C1 segment of cervical spinal cord (tissue), 14 donors: ENCODE measurements at regions not wholly inside any gene's neighbourhood (a gene's known extent, or its start where the extent isn't known, plus 50 kb on each side); places are given as distances from the start of the nearest gene placed in this dataset.

Experiments used
- DNase-seq, 14 donors: peaks; one replicate each; lab custom pipeline; 2025; lab: John Stamatoyannopoulos, UW

- no peak for DNase-seq
These were observed 230.8 kb upstream of the CST7 start for GRCh38 chr20:24718277-24718676.

GRCh38 chr20:24718696-24719095, 230.4 kb upstream of the CST7 start:
- peak in 1 of 14 donors; percentile 84 for DNase-seq

GRCh38 chr20:24720957-24721356, 228.1 kb upstream of the CST7 start:
- DNase-seq: peak in 2 of 14 donors; percentile 40 to 95

DNA sequence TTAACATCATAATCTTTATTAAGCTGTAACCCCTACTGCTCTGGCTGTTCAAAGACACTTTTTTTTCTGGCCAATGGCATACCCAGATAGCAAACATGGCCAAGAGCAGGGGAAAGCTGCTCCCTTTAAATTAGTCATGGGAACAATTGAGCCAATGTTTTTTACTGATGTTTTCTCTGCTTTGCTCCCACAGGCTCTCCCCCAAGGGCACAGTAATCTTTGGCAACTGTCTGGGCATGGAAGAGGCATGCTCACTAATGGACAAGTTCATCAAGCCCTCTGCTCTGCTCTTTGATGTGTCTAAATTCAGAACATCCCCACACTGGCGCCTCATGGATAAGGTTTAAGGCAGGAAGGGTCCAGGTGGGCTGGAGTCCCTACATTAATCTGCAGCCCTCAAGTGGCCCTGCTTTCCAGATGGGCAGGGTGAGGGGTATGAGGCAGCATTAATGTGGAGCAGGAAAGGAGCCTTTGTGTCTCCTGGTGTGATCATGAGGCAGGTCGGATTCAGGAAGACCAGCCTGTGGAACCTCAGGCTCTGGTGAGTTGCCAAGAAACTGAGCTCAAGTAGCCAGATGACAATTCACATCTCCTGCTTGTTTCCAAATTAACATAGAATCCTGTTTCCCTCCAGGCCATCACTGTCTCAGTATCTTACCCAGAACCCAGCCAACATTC, 227.0 kb upstream of the CST7 start:
- DNase-seq: peak in 1 of 14 donors; percentile 82

GRCh38 chr20:24722586-24722985, 226.5 kb upstream of the CST7 start:
- no peak for DNase-seq

- no peak for DNase-seq
These were observed 225.9 kb upstream of the CST7 start for GRCh38 chr20:24723186-24723585.

DNA sequence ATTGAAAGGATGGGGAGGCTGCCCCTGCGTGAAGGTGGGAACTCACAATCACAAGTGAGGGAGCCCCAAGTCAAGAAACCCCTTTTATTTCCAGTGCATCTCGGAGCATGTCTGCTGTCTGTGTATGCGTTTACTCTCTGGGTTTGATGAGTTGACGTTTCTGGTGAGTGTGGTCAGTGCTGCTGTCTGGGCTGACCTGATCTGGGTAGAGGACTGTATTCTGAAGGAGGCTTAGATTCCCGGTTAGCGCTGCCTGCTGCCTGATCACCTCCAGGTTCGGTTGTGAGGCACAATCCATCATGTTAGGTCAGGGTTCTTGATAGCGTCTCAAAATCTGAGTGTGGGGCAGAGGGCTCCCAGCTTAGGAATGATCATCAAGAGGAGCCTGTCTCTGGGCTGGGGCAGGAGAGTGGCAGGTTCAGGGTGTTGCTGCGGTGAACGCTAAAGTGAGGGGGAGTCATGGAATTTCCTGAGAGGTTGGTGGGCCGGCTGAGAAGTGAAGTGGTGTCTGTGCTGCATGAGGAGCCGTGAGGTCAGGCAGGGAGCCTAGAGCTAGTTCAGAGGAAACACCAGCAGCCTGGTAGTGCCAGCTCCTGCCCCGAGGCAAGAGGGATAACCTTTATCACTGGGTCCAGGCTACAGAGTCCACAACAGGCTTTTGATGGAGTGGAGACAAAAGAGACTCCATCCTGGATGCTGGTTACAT, 225.3 kb upstream of the CST7 start:
- DNase-seq: no peak

DNA sequence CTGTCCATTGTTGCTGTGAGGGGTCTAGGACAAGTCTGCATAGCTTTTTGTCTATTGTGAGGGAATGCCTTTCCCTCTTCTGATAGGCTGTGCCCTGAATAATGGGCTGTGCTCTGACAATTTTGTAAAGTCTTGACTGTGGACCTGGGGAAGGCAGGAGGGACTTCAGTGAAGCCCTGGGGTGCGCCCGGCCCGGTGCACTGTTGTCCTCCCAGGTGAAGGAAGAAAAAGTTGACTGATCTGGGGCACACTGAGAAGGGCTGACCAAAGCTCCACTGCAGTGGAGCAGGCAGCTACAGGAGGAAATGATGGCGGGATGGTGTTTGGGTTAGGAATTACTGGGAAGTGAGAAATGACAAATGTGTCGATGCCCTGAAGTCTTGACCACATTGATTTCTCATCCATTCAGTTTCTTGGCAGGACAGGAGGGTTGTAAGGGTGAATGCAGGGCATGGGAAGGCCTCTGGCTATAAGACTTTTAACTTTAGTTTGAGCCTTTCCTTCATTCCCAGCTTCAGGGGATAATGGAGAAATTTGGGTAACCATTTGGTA, 224.0 kb upstream of the CST7 start:
- DNase-seq: no peak

DNA sequence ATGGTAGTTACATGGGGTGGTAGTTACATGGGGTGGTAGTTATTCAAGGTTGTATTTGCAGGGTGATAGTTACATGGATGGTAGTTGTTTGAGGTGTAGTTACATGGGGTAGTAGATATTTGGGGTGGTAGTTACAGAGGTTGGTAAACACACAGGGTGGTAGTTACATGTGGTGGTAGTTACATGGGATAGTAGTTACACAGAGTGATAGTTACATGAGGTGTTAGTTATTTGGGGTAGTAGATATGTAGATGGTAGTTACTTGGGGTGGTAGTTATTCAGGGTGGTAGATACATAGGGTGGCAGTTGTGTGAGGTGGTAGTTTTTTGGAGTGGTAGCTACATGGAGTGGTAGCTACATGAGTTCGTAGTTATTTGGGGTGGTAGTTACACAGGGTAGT, 221.3 kb upstream of the CST7 start:
- no peak for DNase-seq

GRCh38 chr20:24729896-24730605, 219.0 kb upstream of the CST7 start:
- no peak for DNase-seq

GRCh38 chr20:24730750-24731149, 218.3 kb upstream of the CST7 start:
- no peak for DNase-seq

GRCh38 chr20:24731312-24731711, 217.8 kb upstream of the CST7 start:
- no peak for DNase-seq

GRCh38 chr20:24732076-24732475, 217.0 kb upstream of the CST7 start:
- DNase-seq: no peak

DNA sequence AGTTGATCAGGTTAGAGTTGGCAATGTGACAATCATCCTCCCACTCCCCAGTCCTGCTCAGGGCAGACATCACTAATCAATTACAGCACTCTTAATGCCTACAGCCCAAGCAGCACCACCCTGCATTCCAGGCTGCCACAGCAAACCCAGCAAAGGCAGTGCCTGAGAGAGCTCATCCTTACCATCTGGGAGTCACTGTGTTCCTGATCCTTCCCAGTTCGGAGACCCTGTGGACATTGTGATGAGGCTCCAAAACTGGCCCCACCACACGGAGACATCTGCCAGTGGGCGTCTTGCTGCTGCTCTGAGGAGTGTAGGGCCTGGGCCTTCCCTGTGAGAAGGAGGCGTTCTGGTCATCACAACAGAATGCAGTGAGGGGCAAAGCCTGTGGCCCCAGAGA, 216.5 kb upstream of the CST7 start:
- DNase-seq: no peak

DNA sequence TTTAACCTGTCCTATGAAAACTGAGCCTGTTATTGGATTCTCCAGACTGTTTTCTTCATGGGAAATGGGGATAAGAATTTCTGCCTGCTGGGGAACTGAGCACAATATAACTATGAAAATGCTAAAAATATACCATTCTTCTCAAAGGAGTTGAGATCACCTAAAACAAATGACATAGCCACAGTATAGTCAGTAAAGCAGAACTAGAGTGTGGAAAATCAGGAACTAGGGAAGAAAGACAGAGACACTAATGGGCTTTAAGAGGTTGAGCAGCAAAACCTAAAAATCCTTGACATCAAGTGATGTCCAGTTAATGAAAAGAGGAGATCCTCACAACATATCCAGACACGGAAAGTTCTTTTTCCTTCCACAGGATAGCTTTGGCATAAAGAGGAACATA, 215.7 kb upstream of the CST7 start:
- DNase-seq: no peak

DNA sequence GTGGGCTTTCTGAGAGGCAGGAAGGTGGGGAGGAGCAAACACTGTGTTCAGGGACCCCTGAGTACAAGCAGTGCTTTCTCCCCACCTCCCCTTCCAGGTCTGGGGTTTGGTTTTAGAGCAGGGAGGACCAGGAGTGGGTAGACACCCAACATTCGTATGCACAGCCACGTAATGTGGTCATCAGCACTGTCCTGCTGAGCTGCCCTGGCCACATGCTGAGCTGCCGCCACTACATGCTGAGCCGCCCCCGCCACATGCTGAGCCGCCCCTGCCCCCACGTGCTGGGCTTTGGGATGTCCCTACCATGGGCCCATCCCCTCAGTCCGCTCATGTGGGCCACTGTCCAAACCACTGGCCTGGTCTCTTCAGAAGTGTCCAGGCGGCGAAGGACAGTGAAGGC, 214.9 kb upstream of the CST7 start:
- no peak for DNase-seq

DNA sequence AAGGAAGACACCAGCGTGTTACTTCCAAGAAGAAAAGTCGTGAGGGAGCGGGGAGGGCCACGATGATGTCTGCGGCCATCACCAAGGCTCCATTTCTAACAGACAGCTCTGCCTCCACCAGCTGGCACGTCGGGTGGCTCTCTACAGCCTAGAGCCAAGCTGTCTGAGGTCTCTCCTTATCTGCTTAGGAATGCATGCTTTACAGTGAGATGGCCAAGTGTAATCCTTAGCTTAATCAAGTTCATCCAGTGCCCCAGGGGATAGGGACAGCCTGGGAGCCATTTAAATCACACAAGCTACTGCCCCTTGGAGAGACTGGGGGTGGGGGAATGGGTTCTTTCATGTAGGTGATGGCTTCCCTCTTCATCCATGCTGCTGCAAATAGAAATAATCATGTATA, 213.8 kb upstream of the CST7 start:
- no peak for DNase-seq

DNA sequence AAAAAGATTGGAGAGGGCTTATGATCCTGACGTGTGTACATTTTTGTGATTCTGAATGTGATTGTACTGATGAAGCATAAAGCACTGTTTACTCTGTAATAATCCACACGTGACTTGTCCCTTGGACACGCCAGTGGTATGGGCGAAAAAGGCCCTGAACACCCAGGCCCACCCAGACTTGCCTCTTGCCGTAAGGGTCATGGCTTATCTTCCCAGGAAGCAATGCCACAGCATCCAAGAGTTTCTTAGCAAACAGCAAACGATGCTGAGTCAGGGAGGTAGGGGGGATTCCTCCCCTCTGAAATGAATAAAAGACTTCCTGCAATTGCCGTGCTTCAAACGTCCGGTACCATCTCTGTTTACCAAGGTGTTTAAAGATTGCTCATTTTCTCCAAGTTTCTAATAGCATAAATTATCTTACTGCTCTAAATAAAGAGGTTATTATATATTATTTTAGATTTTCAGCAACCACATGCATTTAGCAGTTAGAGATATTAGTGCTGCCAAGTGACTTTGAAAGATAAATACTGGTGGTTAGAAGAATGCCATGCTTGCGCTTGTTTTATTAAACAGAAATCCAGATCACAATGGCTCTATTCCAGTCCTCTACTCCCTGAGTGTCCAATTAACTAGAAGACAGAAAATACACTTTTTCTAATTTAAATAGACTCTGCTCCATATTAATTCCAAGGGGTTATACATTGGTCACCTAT, 212.8 kb upstream of the CST7 start:
- DNase-seq: no peak

GRCh38 chr20:24736844-24737211, 212.2 kb upstream of the CST7 start:
- DNase-seq: no peak

DNA sequence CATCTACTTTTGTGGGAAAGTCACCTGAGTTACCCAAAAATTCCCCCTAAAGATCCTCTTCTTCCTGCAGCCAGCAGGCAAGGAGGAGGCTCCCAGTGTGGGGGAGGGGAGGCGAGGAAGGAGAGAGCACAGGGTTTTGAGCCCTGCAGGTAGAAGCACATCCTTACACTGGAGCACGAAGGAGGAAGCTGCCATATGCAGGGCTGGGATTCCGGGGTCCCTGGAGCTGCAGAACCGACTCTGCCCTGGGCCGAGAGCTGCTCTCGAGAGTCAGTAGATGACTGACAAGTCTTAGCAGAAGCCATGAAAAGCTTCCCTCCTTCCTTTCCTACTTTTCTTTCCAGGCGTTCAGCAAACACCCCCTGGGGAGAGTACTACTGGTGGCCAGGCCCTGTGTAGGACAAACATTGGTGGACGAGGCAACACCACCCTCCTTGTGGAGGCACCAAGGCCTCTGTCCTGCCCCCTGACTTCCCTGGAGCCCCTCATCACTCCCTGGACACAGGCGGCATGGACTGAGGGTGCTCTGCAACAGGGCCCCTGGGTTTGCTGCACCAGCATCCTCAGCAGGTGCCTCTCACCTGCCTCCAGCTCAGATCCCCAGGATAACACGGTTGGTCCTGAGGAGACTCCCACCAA, 211.7 kb upstream of the CST7 start:
- DNase-seq: no peak

GRCh38 chr20:24738058-24738775, 210.9 kb upstream of the CST7 start:
- no peak for DNase-seq
